Endodermal cell (in vitro differentiated cells): ENCODE measurements at regions not wholly inside any gene's neighbourhood (a gene's known extent, or its start where the extent isn't known, plus 50 kb on each side); places are given as distances from the start of the nearest gene placed in this dataset.

Source experiments
- DNase-seq: peaks from one replicate; pipeline ENCODE4 v3.0.0-alpha.2; 2017
- H3K27ac ChIP-seq: 2 replicates; pipeline ENCODE4 v1.5.1; 2013; ENCODE audit warnings: mild to moderate bottlenecking, low read depth, low read length, moderate library complexity
- H3K27me3 ChIP-seq: 2 replicates; pipeline ENCODE4 v1.6.1; 2013; ENCODE audit warnings: mild to moderate bottlenecking, low read length, moderate library complexity; ENCODE audit not compliant: insufficient read depth, control insufficient read depth, poor library complexity, severe bottlenecking
- H3K36me3 ChIP-seq: 2 replicates; pipeline ENCODE4 v1.7.0; 2013; ENCODE audit warnings: mild to moderate bottlenecking, low read length, moderate library complexity; ENCODE audit not compliant: control insufficient read depth, insufficient read depth
- H3K4me1 ChIP-seq: one replicate; pipeline ENCODE4 v1.7.0; 2013; ENCODE audit warnings: low read length; ENCODE audit not compliant: control insufficient read depth, insufficient read depth
- H3K4me3 ChIP-seq: 2 replicates; pipeline ENCODE4 v1.5.1; 2013; ENCODE audit warnings: mild to moderate bottlenecking, low read length, moderate library complexity
- H3K9ac ChIP-seq: 2 replicates; pipeline ENCODE4 v1.6.1; 2013; ENCODE audit warnings: mild to moderate bottlenecking, low read length, moderate library complexity; ENCODE audit not compliant: poor library complexity, severe bottlenecking; ENCODE audit errors: extremely low read depth
- H3K9me3 ChIP-seq: 2 replicates; pipeline ENCODE4 v1.6.1; 2013; ENCODE audit warnings: mild to moderate bottlenecking, low read length, moderate library complexity; ENCODE audit not compliant: control insufficient read depth
- H3K27ac Mint-ChIP-seq: 2 replicates; pipeline ENCODE4 v1.8.0; 2020; ENCODE audit warnings: mixed read lengths
- H3K27me3 Mint-ChIP-seq: 2 replicates; pipeline ENCODE4 v1.8.0; 2021; ENCODE audit warnings: mild to moderate bottlenecking, mixed read lengths; ENCODE audit not compliant: insufficient read depth
- H3K36me3 Mint-ChIP-seq: 2 replicates; pipeline ENCODE4 v1.8.0; 2020; ENCODE audit warnings: low read depth, mixed read lengths
- H3K4me1 Mint-ChIP-seq: 2 replicates; pipeline ENCODE4 v1.8.0; 2020; ENCODE audit warnings: mixed read lengths
- H3K4me3 Mint-ChIP-seq: 2 replicates; pipeline ENCODE4 v1.8.0; 2020; ENCODE audit warnings: mild to moderate bottlenecking, moderate library complexity, mixed read lengths
- H3K9me3 Mint-ChIP-seq: 2 replicates; pipeline ENCODE4 v1.8.0; 2020; ENCODE audit warnings: mild to moderate bottlenecking, mixed read lengths
- WGBS, 2 experiments: methylation state at CpG; one replicate each; pipeline versions ENCODE4 v1.1.5 to v1.1.7; 2013; ENCODE audit warnings: missing lambda C conversion rate in 2 of 2, mixed read lengths in 1 of 2; ENCODE audit not compliant: insufficient coverage in 1 of 2, insufficient read length in 1 of 2; 5-methylcytosine and 5-hydroxymethylcytosine counted together
- TF ChIP-seq, protein P1 (sequence below): fragments of 200-600 bp; sonication (generic); conservative IDR thresholded peaks from 2 replicates; pipeline ENCODE4 v1.5.0; 2021; ENCODE audit warnings: antibody characterized with exemption, mild to moderate bottlenecking

DNA sequence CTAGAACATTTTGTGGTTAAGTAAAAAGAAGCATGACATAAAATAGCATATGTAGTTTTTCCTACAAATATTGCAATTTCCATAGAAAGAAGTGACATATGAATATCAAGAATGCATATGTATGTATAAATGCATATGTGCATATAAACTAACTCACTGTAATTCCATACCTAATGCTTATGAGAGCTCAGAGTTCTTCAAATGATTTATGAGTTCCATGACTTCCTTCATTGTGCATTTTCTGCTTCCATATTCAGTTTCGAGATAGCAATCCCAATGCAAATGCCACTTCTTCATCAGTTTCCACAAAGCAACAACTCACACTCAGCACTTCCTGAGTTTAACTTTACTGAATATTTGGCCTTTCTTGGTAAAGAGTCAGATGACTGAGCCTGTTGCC, 1744.3 kb upstream of the MIR17HG start:
- H3K27me3 ChIP-seq, result no peaks in the 10 kb centered on the region
- no peaks in the 10 kb centered on the region for H3K36me3 ChIP-seq
- Mint-ChIP-seq H3K27ac (no peak overlapping the region), H3K4me1 (no peaks in the 10 kb centered on the region), H3K4me3 (no peak overlapping the region), H3K9me3 (peaks cover 26% of the 10 kb centered on the region), H3K27me3 (no peaks in the 10 kb centered on the region), H3K36me3 (no peaks in the 10 kb centered on the region)
- H3K9me3 ChIP-seq, result peaks cover 18% of the 10 kb centered on the region
- H3K4me1 ChIP-seq, result no peaks in the 10 kb centered on the region
- TF ChIP-seq, protein P1, sequence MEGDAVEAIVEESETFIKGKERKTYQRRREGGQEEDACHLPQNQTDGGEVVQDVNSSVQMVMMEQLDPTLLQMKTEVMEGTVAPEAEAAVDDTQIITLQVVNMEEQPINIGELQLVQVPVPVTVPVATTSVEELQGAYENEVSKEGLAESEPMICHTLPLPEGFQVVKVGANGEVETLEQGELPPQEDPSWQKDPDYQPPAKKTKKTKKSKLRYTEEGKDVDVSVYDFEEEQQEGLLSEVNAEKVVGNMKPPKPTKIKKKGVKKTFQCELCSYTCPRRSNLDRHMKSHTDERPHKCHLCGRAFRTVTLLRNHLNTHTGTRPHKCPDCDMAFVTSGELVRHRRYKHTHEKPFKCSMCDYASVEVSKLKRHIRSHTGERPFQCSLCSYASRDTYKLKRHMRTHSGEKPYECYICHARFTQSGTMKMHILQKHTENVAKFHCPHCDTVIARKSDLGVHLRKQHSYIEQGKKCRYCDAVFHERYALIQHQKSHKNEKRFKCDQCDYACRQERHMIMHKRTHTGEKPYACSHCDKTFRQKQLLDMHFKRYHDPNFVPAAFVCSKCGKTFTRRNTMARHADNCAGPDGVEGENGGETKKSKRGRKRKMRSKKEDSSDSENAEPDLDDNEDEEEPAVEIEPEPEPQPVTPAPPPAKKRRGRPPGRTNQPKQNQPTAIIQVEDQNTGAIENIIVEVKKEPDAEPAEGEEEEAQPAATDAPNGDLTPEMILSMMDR, result no peak
- no peak overlapping the region for H3K9ac ChIP-seq
- no peak overlapping the region for H3K27ac ChIP-seq
- WGBS, 2 experiments, result 93 to 100% methylated on average over 1 of the region's 1 CpG
- H3K4me3 ChIP-seq, result no peak overlapping the region
- no peak for DNase-seq

GRCh38 chr13:89609318-89609717, 1738.2 kb upstream of the MIR17HG start:
- Mint-ChIP-seq H3K27ac (no peak overlapping the region), H3K36me3 (no peaks in the 10 kb centered on the region), H3K4me3 (no peak overlapping the region), H3K9me3 (peaks cover 26% of the 10 kb centered on the region), H3K27me3 (no peaks in the 10 kb centered on the region), H3K4me1 (no peaks in the 10 kb centered on the region)
- H3K27me3 ChIP-seq, result no peaks in the 10 kb centered on the region
- DNase-seq, result no peak
- no CpG with 5 or more reads among the region's 1 CpG for WGBS, 2 experiments
- no peaks in the 10 kb centered on the region for H3K36me3 ChIP-seq
- no peaks in the 10 kb centered on the region for H3K4me1 ChIP-seq
- H3K9me3 ChIP-seq, result peaks cover 18% of the 10 kb centered on the region
- no peak overlapping the region for H3K9ac ChIP-seq
- no peak overlapping the region for H3K4me3 ChIP-seq
- TF ChIP-seq, protein P1, result no peak
- H3K27ac ChIP-seq, result no peak overlapping the region

GRCh38 chr13:89610331-89610730, 1737.2 kb upstream of the MIR17HG start:
- no peak for DNase-seq
- Mint-ChIP-seq H3K36me3 (no peaks in the 10 kb centered on the region), H3K27me3 (no peaks in the 10 kb centered on the region), H3K27ac (no peak overlapping the region), H3K4me3 (no peak overlapping the region), H3K9me3 (peaks cover 26% of the 10 kb centered on the region), H3K4me1 (no peaks in the 10 kb centered on the region)
- H3K27ac ChIP-seq, result no peak overlapping the region
- no peaks in the 10 kb centered on the region for H3K4me1 ChIP-seq
- TF ChIP-seq, protein P1, result no peak
- H3K9ac ChIP-seq, result no peak overlapping the region
- H3K27me3 ChIP-seq, result no peaks in the 10 kb centered on the region
- H3K9me3 ChIP-seq, result peaks cover 18% of the 10 kb centered on the region
- no peaks in the 10 kb centered on the region for H3K36me3 ChIP-seq
- 86 to 100% methylated on average over 1 to 2 of the region's 2 CpGs for WGBS, 2 experiments
- H3K4me3 ChIP-seq, result no peak overlapping the region
